Renal cortical epithelial cell (primary cell): ENCODE measurements at regions not wholly inside any gene's neighbourhood (a gene's known extent, or its start where the extent isn't known, plus 50 kb on each side); places are given as distances from the start of the nearest gene placed in this dataset.
"Not testable (repeated sequence)": the region's sequence is repeated elsewhere in the genome, so short reads cannot be mapped to it uniquely, and the experiment has no call there.

Experiments used
- DNase-seq: peaks from one replicate; pipeline ENCODE4 v3.0.0-alpha.2; 2011; ENCODE audit warnings: low read depth

DNA sequence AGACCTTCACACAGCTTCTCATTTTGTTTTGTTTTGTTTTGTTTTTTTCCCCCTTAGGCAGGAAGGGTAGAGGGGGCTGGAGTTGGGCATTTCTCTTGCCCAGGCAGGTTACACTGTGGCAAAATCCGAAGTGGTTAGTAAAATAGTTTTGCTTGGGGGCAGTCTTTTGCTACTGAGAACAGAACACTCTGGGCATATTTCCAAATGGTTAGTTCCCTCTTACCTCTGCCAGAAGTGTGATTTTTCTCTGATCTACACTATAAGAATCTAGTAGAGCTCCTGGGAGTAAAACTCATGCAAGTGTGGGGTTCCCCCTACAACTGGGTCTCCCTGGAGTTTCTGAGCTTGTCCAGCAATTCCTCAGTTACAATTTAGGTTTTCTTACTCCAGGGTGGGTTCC, 61.7 kb downstream of the NPS start:
- DNase-seq = peak; percentile 53

DNA sequence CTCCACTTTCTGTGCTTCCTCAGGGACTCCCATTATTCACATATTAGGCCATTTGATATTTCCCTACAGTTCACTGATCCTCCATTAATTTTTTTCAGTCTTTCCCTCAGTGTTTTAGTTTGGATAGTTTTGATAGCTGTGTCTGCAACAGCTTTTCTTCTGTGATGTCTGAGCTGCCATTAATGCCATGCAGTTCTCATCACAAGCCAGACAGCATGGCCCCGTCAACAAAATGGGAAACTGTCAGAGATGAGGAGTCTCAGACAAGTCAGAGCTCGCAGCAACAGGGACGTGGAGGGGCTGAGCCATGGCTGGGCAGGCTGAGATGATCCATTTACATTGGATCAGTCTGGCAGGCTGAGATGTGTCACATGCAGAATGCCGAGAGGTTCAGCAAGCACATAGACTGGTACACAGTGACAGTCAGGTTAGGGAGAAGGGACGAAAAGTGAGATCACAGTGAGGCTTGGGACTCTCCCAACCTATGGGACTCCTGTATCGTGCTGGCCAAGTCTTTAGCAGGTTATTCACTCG, 65.4 kb downstream of the NPS start:
- DNase-seq = no peak

DNA sequence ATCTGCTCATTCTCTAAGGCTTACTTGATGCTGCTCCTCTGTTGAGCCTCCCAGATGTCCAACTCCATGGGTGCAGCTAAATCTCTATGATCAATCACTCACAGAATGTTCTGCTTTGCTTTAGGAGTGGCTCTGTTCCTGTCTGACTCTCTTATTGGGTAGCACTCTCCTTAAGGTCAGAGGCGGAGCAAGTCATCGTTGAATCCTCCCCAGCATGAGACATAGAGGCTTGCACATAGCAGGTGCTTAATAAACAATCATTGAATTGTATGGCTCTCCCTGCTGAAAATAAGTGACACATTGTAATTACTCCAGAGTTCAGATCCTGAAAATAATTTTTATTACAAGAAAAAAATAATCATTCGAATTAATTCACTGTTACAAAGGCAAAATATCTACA, 69.7 kb downstream of the NPS start:
- no peak for DNase-seq

- DNase-seq = no peak
These were observed 70.6 kb downstream of the NPS start for GRCh38 chr10:127619546-127620325.

DNA sequence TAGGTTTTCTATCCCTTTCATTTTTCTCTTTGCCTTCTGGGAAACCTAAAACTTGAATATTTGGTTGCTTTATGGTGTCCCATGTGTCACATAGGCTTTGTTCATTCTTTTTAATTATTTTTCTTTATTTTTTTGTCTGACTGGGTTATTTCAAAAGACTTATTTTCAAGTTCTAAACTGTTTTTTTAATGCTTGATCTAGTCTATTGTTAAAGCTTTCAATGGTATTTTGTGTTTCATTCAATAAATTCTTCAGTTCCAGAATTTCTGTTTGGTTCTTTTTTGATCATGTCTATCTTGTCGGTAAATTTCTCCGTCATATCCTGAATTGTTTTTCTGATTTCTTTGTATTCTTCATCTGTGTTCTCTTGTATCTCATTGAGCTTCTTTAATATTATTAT, 86.8 kb downstream of the NPS start:
- DNase-seq = no peak

- no peak for DNase-seq
These were observed 88.1 kb upstream of the FOXI2 start for GRCh38 chr10:127648885-127649284.

- DNase-seq = no peak
These were observed 87.3 kb upstream of the FOXI2 start for GRCh38 chr10:127649642-127650041.

DNA sequence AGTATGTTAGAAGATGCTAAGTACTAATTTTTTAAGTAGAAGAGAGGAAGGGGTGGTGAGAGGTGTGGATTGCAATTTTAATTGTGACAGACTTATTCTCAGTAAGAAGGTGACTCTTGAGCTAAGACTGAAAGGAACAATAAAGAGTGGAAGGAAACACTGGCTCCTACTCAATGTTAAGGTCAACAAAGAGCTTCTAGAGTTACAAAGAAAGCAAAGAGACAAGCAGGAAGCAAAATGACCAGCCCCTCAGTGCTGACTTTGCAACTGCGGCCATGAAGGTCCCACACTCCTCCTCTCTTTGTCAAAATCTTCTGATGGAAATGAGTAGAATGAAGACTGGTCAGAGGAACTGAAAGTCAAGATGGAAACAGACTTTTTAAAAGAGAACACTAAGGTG, 79.9 kb upstream of the FOXI2 start:
- no peak for DNase-seq

DNA sequence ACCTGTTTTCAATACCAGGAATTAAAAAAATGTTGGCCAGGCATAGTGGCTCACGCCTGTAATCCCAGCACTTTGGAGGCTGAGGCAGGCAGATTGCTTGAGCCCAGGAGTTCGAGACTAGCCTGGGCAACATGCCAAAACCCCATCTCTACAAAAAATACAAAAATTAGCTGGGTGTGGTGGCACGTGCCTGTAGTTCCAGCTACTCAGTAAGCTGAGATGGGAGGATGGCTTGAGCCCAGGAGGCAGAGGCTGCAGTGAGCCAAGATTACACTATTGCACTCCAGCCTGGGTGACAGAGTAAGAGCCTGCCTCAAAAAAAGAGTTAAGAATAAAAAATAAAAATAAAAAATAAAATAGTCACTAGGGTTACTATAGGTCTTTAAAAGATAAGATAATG, 60.6 kb upstream of the FOXI2 start:
- DNase-seq = not testable (repeated sequence)

DNA sequence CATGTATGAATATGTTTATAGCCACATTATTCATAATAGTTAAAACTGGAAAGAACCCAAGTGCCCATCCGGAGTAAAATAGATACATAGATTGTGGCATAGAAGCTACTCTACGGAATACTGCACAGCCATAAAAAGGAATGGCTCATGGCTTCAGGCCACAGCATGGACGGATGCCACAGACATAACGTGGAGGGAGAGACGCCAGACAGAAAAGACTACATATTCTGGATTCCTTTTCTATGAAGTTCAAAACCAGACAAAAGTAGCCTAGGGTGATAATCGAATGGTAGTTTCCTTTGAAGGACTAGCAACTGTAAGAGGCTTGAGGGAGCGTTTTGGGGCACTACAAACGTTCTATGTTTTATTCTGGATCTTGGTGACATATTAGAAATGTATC, 58.9 kb upstream of the FOXI2 start:
- no peak for DNase-seq

- peak; percentile 2 for DNase-seq
These were observed 57.2 kb upstream of the FOXI2 start for GRCh38 chr10:127679642-127680255.
